ENCODE measurements at regions not wholly inside any gene's neighbourhood (a gene's known extent, or its start where the extent isn't known, plus 50 kb on each side); places are given as distances from the start of the nearest gene placed in this dataset.

- WGBS, 2 donors, result 97 to 99% methylated on average over 3 of the region's 3 CpGs
- no peak overlapping the region for H3K4me3 ChIP-seq (ENCODE audit: low read length in 2 of 2)
- ATAC-seq (ENCODE audit: low FRiP score) (no peak), DNase-seq (no peak)
- no peaks in the 10 kb centered on the region for H3K4me1 ChIP-seq (ENCODE audit: control insufficient read depth in 1 of 2, insufficient read depth in 2 of 2, low read length in 2 of 2)
- H3K27me3 ChIP-seq (ENCODE audit: control insufficient read depth in 1 of 2, insufficient read depth in 2 of 2, low read length in 1 of 2), result no peaks in the 10 kb centered on the region
- intact Hi-C loops (cut with DNase I), result no loop called here
- H3K27ac ChIP-seq (ENCODE audit: low read depth in 1 of 2, low read length in 2 of 2), result no peak overlapping the region
- no peaks in the 10 kb centered on the region for H3K9me3 ChIP-seq (ENCODE audit: control insufficient read depth, low read length)
- no peaks in the 10 kb centered on the region for H3K36me3 ChIP-seq (ENCODE audit: control insufficient read depth in 1 of 2, insufficient read depth in 2 of 2, low read length in 1 of 2)
Measured at GRCh38 chr2:216923706-216924105, 63.8 kb upstream of the TNP1 start.

- no peaks in the 10 kb centered on the region for H3K27me3 ChIP-seq (ENCODE audit: control insufficient read depth in 1 of 2, insufficient read depth in 2 of 2, low read length in 1 of 2)
- no peak overlapping the region for H3K4me3 ChIP-seq (ENCODE audit: low read length in 2 of 2)
- intact Hi-C loops (cut with DNase I), result no loop called here
- H3K27ac ChIP-seq (ENCODE audit: low read depth in 1 of 2, low read length in 2 of 2), result no peak overlapping the region
- WGBS, 2 donors, result 90 to 92% methylated on average over 6 of the region's 6 CpGs
- H3K9me3 ChIP-seq (ENCODE audit: control insufficient read depth, low read length), result no peaks in the 10 kb centered on the region
- no peaks in the 10 kb centered on the region for H3K4me1 ChIP-seq (ENCODE audit: control insufficient read depth in 1 of 2, insufficient read depth in 2 of 2, low read length in 2 of 2)
- no peaks in the 10 kb centered on the region for H3K36me3 ChIP-seq (ENCODE audit: control insufficient read depth in 1 of 2, insufficient read depth in 2 of 2, low read length in 1 of 2)
- no peak for DNase-seq
- no peak for ATAC-seq (ENCODE audit: low FRiP score)
Measured at GRCh38 chr2:216922175-216922780, 62.4 kb upstream of the TNP1 start.

GRCh38 chr2:216920937-216921456, 61.1 kb upstream of the TNP1 start:
- Histone ChIP-seq H3K27me3 (ENCODE audit: control insufficient read depth in 1 of 2, insufficient read depth in 2 of 2, low read length in 1 of 2) (no peaks in the 10 kb centered on the region), H3K27ac (ENCODE audit: low read depth in 1 of 2, low read length in 2 of 2) (no peak overlapping the region), H3K4me3 (ENCODE audit: low read length in 2 of 2) (no peak overlapping the region), H3K4me1 (ENCODE audit: control insufficient read depth in 1 of 2, insufficient read depth in 2 of 2, low read length in 2 of 2) (no peaks in the 10 kb centered on the region), H3K36me3 (ENCODE audit: control insufficient read depth in 1 of 2, insufficient read depth in 2 of 2, low read length in 1 of 2) (no peaks in the 10 kb centered on the region), H3K9me3 (ENCODE audit: control insufficient read depth, low read length) (no peaks in the 10 kb centered on the region)
- ATAC-seq (ENCODE audit: low FRiP score) (no peak), DNase-seq (no peak)
- intact Hi-C loops (cut with DNase I), result no loop called here
- 92 to 94% methylated on average over 10 of the region's 10 CpGs for WGBS, 2 donors

GRCh38 chr2:216920143-216920876, 60.4 kb upstream of the TNP1 start:
- WGBS, 2 donors, result 95 to 96% methylated on average over 8 of the region's 8 CpGs
- Histone ChIP-seq H3K27ac (ENCODE audit: low read depth in 1 of 2, low read length in 2 of 2) (no peak overlapping the region), H3K4me3 (ENCODE audit: low read length in 2 of 2) (no peak overlapping the region), H3K36me3 (ENCODE audit: control insufficient read depth in 1 of 2, insufficient read depth in 2 of 2, low read length in 1 of 2) (no peaks in the 10 kb centered on the region), H3K4me1 (ENCODE audit: control insufficient read depth in 1 of 2, insufficient read depth in 2 of 2, low read length in 2 of 2) (no peaks in the 10 kb centered on the region), H3K9me3 (ENCODE audit: control insufficient read depth, low read length) (no peaks in the 10 kb centered on the region), H3K27me3 (ENCODE audit: control insufficient read depth in 1 of 2, insufficient read depth in 2 of 2, low read length in 1 of 2) (no peaks in the 10 kb centered on the region)
- intact Hi-C loops (cut with DNase I), result no loop called here
- DNase-seq, result no peak
- ATAC-seq (ENCODE audit: low FRiP score), result no peak

- intact Hi-C loops (cut with DNase I), result no loop called here
- H3K36me3 ChIP-seq (ENCODE audit: control insufficient read depth in 1 of 2, insufficient read depth in 2 of 2, low read length in 1 of 2), result no peaks in the 10 kb centered on the region
- ATAC-seq (ENCODE audit: low FRiP score), result no peak
- H3K9me3 ChIP-seq (ENCODE audit: control insufficient read depth, low read length), result no peaks in the 10 kb centered on the region
- no peak for DNase-seq
- WGBS, 2 donors, result 81 to 90% methylated on average over 6 of the region's 6 CpGs
- no peak overlapping the region for H3K4me3 ChIP-seq (ENCODE audit: low read length in 2 of 2)
- H3K27me3 ChIP-seq (ENCODE audit: control insufficient read depth in 1 of 2, insufficient read depth in 2 of 2, low read length in 1 of 2), result no peaks in the 10 kb centered on the region
- H3K27ac ChIP-seq (ENCODE audit: low read depth in 1 of 2, low read length in 2 of 2), result no peak overlapping the region
- no peaks in the 10 kb centered on the region for H3K4me1 ChIP-seq (ENCODE audit: control insufficient read depth in 1 of 2, insufficient read depth in 2 of 2, low read length in 2 of 2)
Measured at GRCh38 chr2:216918088-216918680, 58.3 kb upstream of the TNP1 start.

GRCh38 chr2:216916956-216917650, 57.2 kb upstream of the TNP1 start:
- H3K9me3 ChIP-seq (ENCODE audit: control insufficient read depth, low read length), result no peaks in the 10 kb centered on the region
- H3K4me3 ChIP-seq (ENCODE audit: low read length in 2 of 2), result no peak overlapping the region
- ATAC-seq (ENCODE audit: low FRiP score), result no peak
- DNase-seq, result no peak
- H3K4me1 ChIP-seq (ENCODE audit: control insufficient read depth in 1 of 2, insufficient read depth in 2 of 2, low read length in 2 of 2), result no peaks in the 10 kb centered on the region
- intact Hi-C loops (cut with DNase I), result no loop called here
- WGBS, 2 donors, result 94% methylated on average over 3 of the region's 3 CpGs
- no peak overlapping the region for H3K27ac ChIP-seq (ENCODE audit: low read depth in 1 of 2, low read length in 2 of 2)
- H3K36me3 ChIP-seq (ENCODE audit: control insufficient read depth in 1 of 2, insufficient read depth in 2 of 2, low read length in 1 of 2), result no peaks in the 10 kb centered on the region
- H3K27me3 ChIP-seq (ENCODE audit: control insufficient read depth in 1 of 2, insufficient read depth in 2 of 2, low read length in 1 of 2), result no peaks in the 10 kb centered on the region

GRCh38 chr2:216915557-216916150, 55.8 kb upstream of the TNP1 start:
- Histone ChIP-seq H3K9me3 (ENCODE audit: control insufficient read depth, low read length) (no peaks in the 10 kb centered on the region), H3K36me3 (ENCODE audit: control insufficient read depth in 1 of 2, insufficient read depth in 2 of 2, low read length in 1 of 2) (no peaks in the 10 kb centered on the region), H3K27ac (ENCODE audit: low read depth in 1 of 2, low read length in 2 of 2) (no peak overlapping the region), H3K4me3 (ENCODE audit: low read length in 2 of 2) (no peak overlapping the region), H3K4me1 (ENCODE audit: control insufficient read depth in 1 of 2, insufficient read depth in 2 of 2, low read length in 2 of 2) (no peaks in the 10 kb centered on the region), H3K27me3 (ENCODE audit: control insufficient read depth in 1 of 2, insufficient read depth in 2 of 2, low read length in 1 of 2) (no peaks in the 10 kb centered on the region)
- intact Hi-C loops (cut with DNase I), result no loop called here
- no peak for DNase-seq
- 97 to 99% methylated on average over 12 of the region's 12 CpGs for WGBS, 2 donors
- no peak for ATAC-seq (ENCODE audit: low FRiP score)

GRCh38 chr2:216914491-216914890, 54.6 kb upstream of the TNP1 start:
- H3K36me3 ChIP-seq (ENCODE audit: control insufficient read depth in 1 of 2, insufficient read depth in 2 of 2, low read length in 1 of 2), result no peaks in the 10 kb centered on the region
- no peaks in the 10 kb centered on the region for H3K9me3 ChIP-seq (ENCODE audit: control insufficient read depth, low read length)
- no peak overlapping the region for H3K27ac ChIP-seq (ENCODE audit: low read depth in 1 of 2, low read length in 2 of 2)
- intact Hi-C loops (cut with DNase I), result no loop called here
- DNase-seq (no peak), ATAC-seq (ENCODE audit: low FRiP score) (no peak)
- 95% methylated on average over 3 of the region's 3 CpGs for WGBS, 2 donors
- no peaks in the 10 kb centered on the region for H3K4me1 ChIP-seq (ENCODE audit: control insufficient read depth in 1 of 2, insufficient read depth in 2 of 2, low read length in 2 of 2)
- H3K27me3 ChIP-seq (ENCODE audit: control insufficient read depth in 1 of 2, insufficient read depth in 2 of 2, low read length in 1 of 2), result no peaks in the 10 kb centered on the region
- no peak overlapping the region for H3K4me3 ChIP-seq (ENCODE audit: low read length in 2 of 2)

Measured in aorta (tissue), 5 donors.